ENCODE measurements at regions not wholly inside any gene's neighbourhood (a gene's known extent, or its start where the extent isn't known, plus 50 kb on each side); places are given as distances from the start of the nearest gene placed in this dataset.

DNA sequence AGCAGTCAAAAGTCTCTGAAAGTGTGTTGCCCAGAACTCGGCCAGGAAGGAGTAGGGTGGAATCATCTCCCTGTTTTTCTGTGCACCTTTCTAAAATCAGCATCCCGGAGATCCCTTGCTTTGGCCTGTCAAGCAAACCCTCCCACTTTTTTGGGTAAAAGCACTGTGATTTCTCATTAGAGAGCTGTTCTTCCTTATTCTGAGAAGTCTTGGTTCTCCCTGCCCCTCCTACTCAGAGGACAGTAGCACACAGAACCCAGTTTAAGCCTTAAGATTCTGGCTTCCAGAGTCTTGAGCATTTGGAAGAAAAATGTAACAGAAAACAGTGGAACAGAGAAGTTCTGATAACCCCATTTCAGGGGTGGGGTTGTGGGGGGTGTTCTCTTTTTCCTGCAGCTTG lies 52.6 kb upstream of the KATNAL1 start:
- Histone ChIP-seq H3K4me3 (ENCODE audit: low read depth in 1 of 2, low read length in 2 of 2) (no peak overlapping the region), H3K27ac (ENCODE audit: low read depth, low read length) (no peak overlapping the region), H3K36me3 (ENCODE audit: control insufficient read depth in 1 of 2, insufficient read depth in 2 of 2, low read length in 2 of 2) (no peaks in the 10 kb centered on the region), H3K9ac (ENCODE audit: low read depth in 1 of 2, low read length in 2 of 2) (no peak overlapping the region), H3K4me1 (ENCODE audit: control insufficient read depth in 1 of 2, insufficient read depth in 2 of 2, low read length in 2 of 2) (peaks cover 5 to 11% of the 10 kb centered on the region in 2 donors), H3K27me3 (ENCODE audit: control insufficient read depth in 1 of 2, insufficient read depth in 2 of 2, low read length in 2 of 2) (no peaks in the 10 kb centered on the region), H3K9me3 (ENCODE audit: control insufficient read depth in 1 of 2, low read length in 2 of 2) (no peaks in the 10 kb centered on the region)

GRCh38 chr13:30360586-30360985 lies 53.2 kb upstream of the KATNAL1 start:
- H3K27me3 ChIP-seq (ENCODE audit: control insufficient read depth in 1 of 2, insufficient read depth in 2 of 2, low read length in 2 of 2) = no peaks in the 10 kb centered on the region
- no peaks in the 10 kb centered on the region for H3K36me3 ChIP-seq (ENCODE audit: control insufficient read depth in 1 of 2, insufficient read depth in 2 of 2, low read length in 2 of 2)
- H3K4me1 ChIP-seq (ENCODE audit: control insufficient read depth in 1 of 2, insufficient read depth in 2 of 2, low read length in 2 of 2) = peaks cover 5 to 11% of the 10 kb centered on the region in 2 donors
- no peaks in the 10 kb centered on the region for H3K9me3 ChIP-seq (ENCODE audit: control insufficient read depth in 1 of 2, low read length in 2 of 2)
- H3K9ac ChIP-seq (ENCODE audit: low read depth in 1 of 2, low read length in 2 of 2) = no peak overlapping the region
- H3K4me3 ChIP-seq (ENCODE audit: low read depth in 1 of 2, low read length in 2 of 2) = no peak overlapping the region
- no peak overlapping the region for H3K27ac ChIP-seq (ENCODE audit: low read depth, low read length)

- H3K27me3 ChIP-seq (ENCODE audit: control insufficient read depth in 1 of 2, insufficient read depth in 2 of 2, low read length in 2 of 2) = no peaks in the 10 kb centered on the region
- H3K4me3 ChIP-seq (ENCODE audit: low read depth in 1 of 2, low read length in 2 of 2) = no peak overlapping the region
- no peak overlapping the region for H3K27ac ChIP-seq (ENCODE audit: low read depth, low read length)
- no peak overlapping the region for H3K9ac ChIP-seq (ENCODE audit: low read depth in 1 of 2, low read length in 2 of 2)
- peaks cover 5 to 11% of the 10 kb centered on the region in 2 donors for H3K4me1 ChIP-seq (ENCODE audit: control insufficient read depth in 1 of 2, insufficient read depth in 2 of 2, low read length in 2 of 2)
- H3K9me3 ChIP-seq (ENCODE audit: control insufficient read depth in 1 of 2, low read length in 2 of 2) = no peaks in the 10 kb centered on the region
- H3K36me3 ChIP-seq (ENCODE audit: control insufficient read depth in 1 of 2, insufficient read depth in 2 of 2, low read length in 2 of 2) = no peaks in the 10 kb centered on the region
Observed at GRCh38 chr13:30362005-30362788, 54.8 kb upstream of the KATNAL1 start.

- peaks cover 5 to 11% of the 10 kb centered on the region in 2 donors for H3K4me1 ChIP-seq (ENCODE audit: control insufficient read depth in 1 of 2, insufficient read depth in 2 of 2, low read length in 2 of 2)
- no peaks in the 10 kb centered on the region for H3K27me3 ChIP-seq (ENCODE audit: control insufficient read depth in 1 of 2, insufficient read depth in 2 of 2, low read length in 2 of 2)
- H3K27ac ChIP-seq (ENCODE audit: low read depth, low read length) = no peak overlapping the region
- no peaks in the 10 kb centered on the region for H3K9me3 ChIP-seq (ENCODE audit: control insufficient read depth in 1 of 2, low read length in 2 of 2)
- H3K36me3 ChIP-seq (ENCODE audit: control insufficient read depth in 1 of 2, insufficient read depth in 2 of 2, low read length in 2 of 2) = no peaks in the 10 kb centered on the region
- no peak overlapping the region for H3K4me3 ChIP-seq (ENCODE audit: low read depth in 1 of 2, low read length in 2 of 2)
- H3K9ac ChIP-seq (ENCODE audit: low read depth in 1 of 2, low read length in 2 of 2) = no peak overlapping the region
Observed at GRCh38 chr13:30362869-30363268, 55.5 kb upstream of the KATNAL1 start.

GRCh38 chr13:30363725-30364124 lies 56.4 kb upstream of the KATNAL1 start:
- no peaks in the 10 kb centered on the region for H3K27me3 ChIP-seq (ENCODE audit: control insufficient read depth in 1 of 2, insufficient read depth in 2 of 2, low read length in 2 of 2)
- no peaks in the 10 kb centered on the region for H3K9me3 ChIP-seq (ENCODE audit: control insufficient read depth in 1 of 2, low read length in 2 of 2)
- H3K4me3 ChIP-seq (ENCODE audit: low read depth in 1 of 2, low read length in 2 of 2) = no peak overlapping the region
- no peaks in the 10 kb centered on the region for H3K36me3 ChIP-seq (ENCODE audit: control insufficient read depth in 1 of 2, insufficient read depth in 2 of 2, low read length in 2 of 2)
- H3K4me1 ChIP-seq (ENCODE audit: control insufficient read depth in 1 of 2, insufficient read depth in 2 of 2, low read length in 2 of 2) = peaks cover 5 to 11% of the 10 kb centered on the region in 2 donors
- H3K27ac ChIP-seq (ENCODE audit: low read depth, low read length) = no peak overlapping the region
- no peak overlapping the region for H3K9ac ChIP-seq (ENCODE audit: low read depth in 1 of 2, low read length in 2 of 2)

- Histone ChIP-seq H3K9ac (ENCODE audit: low read depth in 1 of 2, low read length in 2 of 2) (no peak overlapping the region), H3K4me1 (ENCODE audit: control insufficient read depth in 1 of 2, insufficient read depth in 2 of 2, low read length in 2 of 2) (peaks cover 5 to 11% of the 10 kb centered on the region in 2 donors), H3K27ac (ENCODE audit: low read depth, low read length) (no peak overlapping the region), H3K9me3 (ENCODE audit: control insufficient read depth in 1 of 2, low read length in 2 of 2) (no peaks in the 10 kb centered on the region), H3K4me3 (ENCODE audit: low read depth in 1 of 2, low read length in 2 of 2) (no peak overlapping the region), H3K36me3 (ENCODE audit: control insufficient read depth in 1 of 2, insufficient read depth in 2 of 2, low read length in 2 of 2) (no peaks in the 10 kb centered on the region), H3K27me3 (ENCODE audit: control insufficient read depth in 1 of 2, insufficient read depth in 2 of 2, low read length in 2 of 2) (no peaks in the 10 kb centered on the region)
Observed at GRCh38 chr13:30364133-30364532, 56.8 kb upstream of the KATNAL1 start.

GRCh38 chr13:30364876-30365275 lies 57.4 kb upstream of the UBE2L5 start:
- Histone ChIP-seq H3K4me1 (ENCODE audit: control insufficient read depth in 1 of 2, insufficient read depth in 2 of 2, low read length in 2 of 2) (peaks cover 5 to 11% of the 10 kb centered on the region in 2 donors), H3K27me3 (ENCODE audit: control insufficient read depth in 1 of 2, insufficient read depth in 2 of 2, low read length in 2 of 2) (no peaks in the 10 kb centered on the region), H3K4me3 (ENCODE audit: low read depth in 1 of 2, low read length in 2 of 2) (no peak overlapping the region), H3K9ac (ENCODE audit: low read depth in 1 of 2, low read length in 2 of 2) (no peak overlapping the region), H3K27ac (ENCODE audit: low read depth, low read length) (no peak overlapping the region), H3K9me3 (ENCODE audit: control insufficient read depth in 1 of 2, low read length in 2 of 2) (no peaks in the 10 kb centered on the region), H3K36me3 (ENCODE audit: control insufficient read depth in 1 of 2, insufficient read depth in 2 of 2, low read length in 2 of 2) (no peaks in the 10 kb centered on the region)

DNA sequence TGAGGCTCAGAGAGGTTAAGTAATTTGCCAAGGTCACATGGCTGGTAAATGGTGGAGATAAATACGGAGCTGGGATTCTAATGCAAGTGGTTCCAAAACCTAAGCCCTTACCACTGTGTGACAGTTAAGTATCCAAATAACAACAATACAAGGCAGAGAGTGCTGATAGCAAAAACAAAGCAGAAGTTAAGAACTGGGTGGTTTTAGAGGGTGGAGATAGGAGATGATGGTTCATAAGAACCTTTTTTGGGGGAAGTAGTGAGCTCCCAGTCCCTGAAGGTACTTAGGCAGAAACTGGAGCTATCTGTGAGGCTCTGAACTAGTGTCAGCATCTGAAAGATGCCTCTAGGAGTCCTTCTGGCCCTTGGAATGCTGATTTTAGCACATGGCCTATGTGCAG lies 56.2 kb upstream of the UBE2L5 start:
- no peak overlapping the region for H3K4me3 ChIP-seq (ENCODE audit: low read depth in 1 of 2, low read length in 2 of 2)
- peaks cover 7 to 18% of the 10 kb centered on the region in 2 donors for H3K4me1 ChIP-seq (ENCODE audit: control insufficient read depth in 1 of 2, insufficient read depth in 2 of 2, low read length in 2 of 2)
- H3K36me3 ChIP-seq (ENCODE audit: control insufficient read depth in 1 of 2, insufficient read depth in 2 of 2, low read length in 2 of 2) = no peaks in the 10 kb centered on the region
- H3K9ac ChIP-seq (ENCODE audit: low read depth in 1 of 2, low read length in 2 of 2) = no peak overlapping the region
- H3K9me3 ChIP-seq (ENCODE audit: control insufficient read depth in 1 of 2, low read length in 2 of 2) = no peaks in the 10 kb centered on the region
- H3K27me3 ChIP-seq (ENCODE audit: control insufficient read depth in 1 of 2, insufficient read depth in 2 of 2, low read length in 2 of 2) = no peaks in the 10 kb centered on the region
- H3K27ac ChIP-seq (ENCODE audit: low read depth, low read length) = no peak overlapping the region

GRCh38 chr13:30367296-30367695 lies 55.0 kb upstream of the UBE2L5 start:
- no peaks in the 10 kb centered on the region for H3K9me3 ChIP-seq (ENCODE audit: control insufficient read depth in 1 of 2, low read length in 2 of 2)

DNA sequence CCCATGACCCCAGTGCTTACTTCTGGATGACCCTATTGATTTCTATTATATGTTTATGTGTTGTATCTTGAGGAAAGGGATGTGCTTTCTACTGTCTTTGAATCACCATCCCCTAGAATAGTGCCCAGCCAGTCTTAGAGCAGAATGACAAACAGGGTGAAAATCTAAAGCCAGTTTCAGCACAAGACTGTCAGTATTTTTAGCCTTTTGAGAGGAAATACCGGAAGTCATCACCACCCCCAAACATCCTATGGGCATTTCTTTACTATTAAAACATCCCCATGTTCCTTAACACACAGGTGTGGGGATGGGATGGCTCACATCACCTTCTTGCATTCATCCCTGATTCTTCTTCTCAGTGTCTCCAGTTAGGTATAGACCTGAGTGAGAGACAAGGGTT lies 52.1 kb upstream of the UBE2L5 start:
- no peak overlapping the region for H3K4me3 ChIP-seq (ENCODE audit: low read depth in 1 of 2, low read length in 2 of 2)
- no peaks in the 10 kb centered on the region for H3K27me3 ChIP-seq (ENCODE audit: control insufficient read depth in 1 of 2, insufficient read depth in 2 of 2, low read length in 2 of 2)
- no peak overlapping the region for H3K27ac ChIP-seq (ENCODE audit: low read depth, low read length)
- H3K9ac ChIP-seq (ENCODE audit: low read depth in 1 of 2, low read length in 2 of 2) = no peak overlapping the region
- no peaks in the 10 kb centered on the region for H3K36me3 ChIP-seq (ENCODE audit: control insufficient read depth in 1 of 2, insufficient read depth in 2 of 2, low read length in 2 of 2)
- H3K9me3 ChIP-seq (ENCODE audit: control insufficient read depth in 1 of 2, low read length in 2 of 2) = no peaks in the 10 kb centered on the region
- H3K4me1 ChIP-seq (ENCODE audit: control insufficient read depth in 1 of 2, insufficient read depth in 2 of 2, low read length in 2 of 2) = peaks cover 18 to 34% of the 10 kb centered on the region in 2 donors

More at GRCh38 chr13:30367296-30367695, 55.0 kb upstream of the UBE2L5 start:
- H3K27ac ChIP-seq (ENCODE audit: low read depth, low read length) = no peak overlapping the region
- peaks cover 14 to 30% of the 10 kb centered on the region in 2 donors for H3K4me1 ChIP-seq (ENCODE audit: control insufficient read depth in 1 of 2, insufficient read depth in 2 of 2, low read length in 2 of 2)
- H3K4me3 ChIP-seq (ENCODE audit: low read depth in 1 of 2, low read length in 2 of 2) = no peak overlapping the region
- H3K27me3 ChIP-seq (ENCODE audit: control insufficient read depth in 1 of 2, insufficient read depth in 2 of 2, low read length in 2 of 2) = no peaks in the 10 kb centered on the region
- H3K9ac ChIP-seq (ENCODE audit: low read depth in 1 of 2, low read length in 2 of 2) = no peak overlapping the region
- H3K36me3 ChIP-seq (ENCODE audit: control insufficient read depth in 1 of 2, insufficient read depth in 2 of 2, low read length in 2 of 2) = no peaks in the 10 kb centered on the region

All from duodenal mucosa (tissue), 2 donors.